ENCODE measurements at regions not wholly inside any gene's neighbourhood (a gene's known extent, or its start where the extent isn't known, plus 50 kb on each side); places are given as distances from the start of the nearest gene placed in this dataset.
"Not testable (repeated sequence)": the region's sequence is repeated elsewhere in the genome, so short reads cannot be mapped to it uniquely, and the experiment has no call there.

DNA sequence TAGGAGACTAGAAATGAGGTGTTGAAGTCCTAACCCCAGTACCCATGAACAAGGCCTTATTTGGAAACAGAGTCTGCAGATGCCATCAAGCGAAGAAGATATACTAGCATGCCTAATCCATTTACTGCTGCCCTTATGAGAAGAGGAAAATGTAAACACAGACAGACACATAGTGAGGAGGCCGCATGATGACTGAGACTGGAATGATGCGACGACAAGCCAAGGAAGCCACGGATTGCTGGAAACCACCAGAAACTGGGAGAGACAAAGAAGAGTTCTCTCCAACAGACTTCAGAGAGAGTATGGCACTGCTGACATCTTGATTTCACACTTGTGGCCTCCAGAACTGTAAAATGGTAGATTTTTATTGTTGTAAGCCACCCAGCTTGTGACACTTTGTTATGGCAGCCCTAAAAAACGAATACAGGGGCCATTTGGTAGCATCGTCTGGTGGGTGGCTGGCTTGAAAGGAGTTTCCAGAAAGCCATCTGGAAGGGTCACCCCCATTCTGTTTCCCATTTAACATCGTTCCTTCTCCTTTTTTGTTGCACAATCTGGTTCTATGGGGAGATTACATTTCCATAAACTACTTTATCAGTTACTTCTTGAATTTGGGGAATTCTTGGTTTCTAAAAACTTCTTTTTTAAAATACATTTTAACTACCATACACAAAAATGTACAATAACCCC is 193.1 kb downstream of the HSD17B3 start:
- no peaks in the 10 kb centered on the region for H3K36me3 ChIP-seq (ENCODE audit: control insufficient read depth in 2 of 2, insufficient read depth in 2 of 2, low read length in 1 of 2)
- H3K4me3 ChIP-seq (ENCODE audit: low read depth in 1 of 2, low read length in 2 of 2) = no peak overlapping the region
- WGBS, 2 donors = 88 to 91% methylated on average over 8 of the region's 8 CpGs
- no peaks in the 10 kb centered on the region for H3K27me3 ChIP-seq (ENCODE audit: control insufficient read depth in 1 of 2, insufficient read depth in 2 of 2, low read length in 2 of 2)
- no peak overlapping the region for H3K27ac ChIP-seq (ENCODE audit: low read depth in 2 of 2, low read length in 1 of 2)
- H3K4me1 ChIP-seq (ENCODE audit: control insufficient read depth in 2 of 2, insufficient read depth in 2 of 2, low read length in 1 of 2) = no peaks in the 10 kb centered on the region
- H3K9me3 ChIP-seq (ENCODE audit: control insufficient read depth in 2 of 2, insufficient read depth in 1 of 2, low read depth in 1 of 2, low read length in 1 of 2) = no peaks in the 10 kb centered on the region

- H3K36me3 ChIP-seq (ENCODE audit: control insufficient read depth in 2 of 2, insufficient read depth in 2 of 2, low read length in 1 of 2) = no peaks in the 10 kb centered on the region
- H3K27ac ChIP-seq (ENCODE audit: low read depth in 2 of 2, low read length in 1 of 2) = no peak overlapping the region
- no peaks in the 10 kb centered on the region for H3K4me1 ChIP-seq (ENCODE audit: control insufficient read depth in 2 of 2, insufficient read depth in 2 of 2, low read length in 1 of 2)
- H3K27me3 ChIP-seq (ENCODE audit: control insufficient read depth in 1 of 2, insufficient read depth in 2 of 2, low read length in 2 of 2) = no peaks in the 10 kb centered on the region
- no peaks in the 10 kb centered on the region for H3K9me3 ChIP-seq (ENCODE audit: control insufficient read depth in 2 of 2, insufficient read depth in 1 of 2, low read depth in 1 of 2, low read length in 1 of 2)
- no peak overlapping the region for H3K4me3 ChIP-seq (ENCODE audit: low read depth in 1 of 2, low read length in 2 of 2)
- WGBS, 2 donors = 67 to 77% methylated on average over 2 of the region's 2 CpGs
Measured at GRCh38 chr9:96107436-96107835, 194.5 kb downstream of the HSD17B3 start.

GRCh38 chr9:96100385-96101300 is 201.3 kb downstream of the HSD17B3 start:
- 57 to 65% methylated on average over 12 of the region's 12 CpGs for WGBS, 2 donors
- no peaks in the 10 kb centered on the region for H3K36me3 ChIP-seq (ENCODE audit: control insufficient read depth in 2 of 2, insufficient read depth in 2 of 2, low read length in 1 of 2)
- H3K27me3 ChIP-seq (ENCODE audit: control insufficient read depth in 1 of 2, insufficient read depth in 2 of 2, low read length in 2 of 2) = peaks cover 0 to 4% of the 10 kb centered on the region in 2 donors
- H3K27ac ChIP-seq (ENCODE audit: low read depth in 2 of 2, low read length in 1 of 2) = no peak overlapping the region
- no peak overlapping the region for H3K4me3 ChIP-seq (ENCODE audit: low read depth in 1 of 2, low read length in 2 of 2)
- no peaks in the 10 kb centered on the region for H3K9me3 ChIP-seq (ENCODE audit: control insufficient read depth in 2 of 2, insufficient read depth in 1 of 2, low read depth in 1 of 2, low read length in 1 of 2)
- no peaks in the 10 kb centered on the region for H3K4me1 ChIP-seq (ENCODE audit: control insufficient read depth in 2 of 2, insufficient read depth in 2 of 2, low read length in 1 of 2)

DNA sequence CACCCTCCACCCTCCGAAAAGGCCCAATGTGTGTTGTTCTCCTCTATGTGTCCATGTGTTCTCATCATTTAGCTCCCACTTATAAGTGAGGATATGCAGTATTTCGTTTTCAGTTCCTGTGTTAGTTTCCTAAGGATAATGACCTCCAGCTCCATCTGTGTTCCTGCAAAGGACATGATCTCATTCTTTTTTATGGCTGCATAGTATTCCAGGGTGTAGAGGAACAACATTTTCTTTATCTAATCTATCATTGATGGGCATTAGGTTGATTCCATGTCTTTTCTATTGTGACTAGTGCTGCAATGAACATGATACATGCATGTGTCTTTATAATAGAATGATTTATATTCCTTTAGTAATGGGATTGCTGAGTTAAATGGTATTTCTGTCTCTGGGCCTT is 211.3 kb downstream of the HSD17B3 start:
- H3K27me3 ChIP-seq (ENCODE audit: control insufficient read depth in 1 of 2, insufficient read depth in 2 of 2, low read length in 2 of 2); H3K4me3 ChIP-seq (ENCODE audit: low read depth in 1 of 2, low read length in 2 of 2); H3K36me3 ChIP-seq (ENCODE audit: control insufficient read depth in 2 of 2, insufficient read depth in 2 of 2, low read length in 1 of 2); H3K4me1 ChIP-seq (ENCODE audit: control insufficient read depth in 2 of 2, insufficient read depth in 2 of 2, low read length in 1 of 2); H3K9me3 ChIP-seq (ENCODE audit: control insufficient read depth in 2 of 2, insufficient read depth in 1 of 2, low read depth in 1 of 2, low read length in 1 of 2); H3K27ac ChIP-seq (ENCODE audit: low read depth in 2 of 2, low read length in 1 of 2): not testable (repeated sequence)
- 81 to 84% methylated on average over 2 of the region's 2 CpGs for WGBS, 2 donors

DNA sequence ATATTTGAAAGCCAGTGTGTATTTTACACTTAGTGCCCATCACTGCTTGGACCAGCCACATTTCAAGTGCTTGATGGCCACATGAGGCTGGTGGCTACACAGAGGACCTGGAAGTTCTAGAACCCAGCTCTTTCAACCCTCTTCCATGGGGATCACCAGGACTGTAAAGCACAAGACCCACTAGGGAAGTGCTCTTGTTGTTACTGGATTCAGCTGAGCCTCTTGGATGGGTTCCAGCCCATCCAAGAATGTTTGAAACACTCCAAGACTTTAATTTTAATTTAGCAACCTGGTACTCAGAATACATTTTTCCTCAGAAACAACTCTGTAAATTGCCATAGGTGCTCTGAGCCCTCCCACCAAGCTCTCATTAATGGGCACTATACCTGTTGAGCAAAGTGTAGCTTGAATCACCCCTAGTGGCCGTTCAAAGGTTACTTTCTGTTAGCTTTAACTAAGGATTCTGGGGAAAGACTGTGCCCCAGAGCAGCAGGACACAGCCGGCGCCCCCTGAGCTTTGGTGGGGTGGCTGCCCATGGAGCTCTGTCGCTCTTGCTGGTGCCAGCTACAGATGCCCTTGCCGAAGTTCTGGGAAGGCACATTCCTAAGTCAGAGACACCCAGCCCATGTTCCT is 212.4 kb downstream of the HSD17B3 start:
- Histone ChIP-seq H3K36me3 (ENCODE audit: control insufficient read depth in 2 of 2, insufficient read depth in 2 of 2, low read length in 1 of 2) (no peaks in the 10 kb centered on the region), H3K4me3 (ENCODE audit: low read depth in 1 of 2, low read length in 2 of 2) (no peak overlapping the region)
- whole genome bisulfite sequencing, 2 donors = 75 to 87% methylated on average over 5 of the region's 5 CpGs

DNA sequence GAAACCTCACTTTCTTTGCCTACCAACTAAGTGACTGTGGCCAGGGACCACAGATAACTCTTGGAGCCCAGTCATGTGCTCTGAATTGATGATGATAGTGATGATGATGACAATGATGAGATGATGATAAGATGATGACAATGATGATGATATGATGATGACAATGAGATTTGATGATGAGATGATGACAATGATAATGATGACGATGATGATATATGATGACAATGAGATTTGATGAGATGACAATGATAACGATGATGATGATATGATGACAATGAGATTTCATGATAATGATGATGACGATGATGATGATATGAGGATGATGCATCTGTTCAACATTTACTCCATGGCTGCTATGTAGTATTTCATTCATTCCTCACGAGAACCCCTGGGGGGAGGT is 213.0 kb downstream of the ERCC6L2 start:
- WGBS, 2 donors = 87 to 91% methylated on average over 4 of the region's 4 CpGs
- H3K36me3 ChIP-seq (ENCODE audit: control insufficient read depth in 2 of 2, insufficient read depth in 2 of 2, low read length in 1 of 2) = no peaks in the 10 kb centered on the region

More for the DNA sequence above, 212.4 kb downstream of the HSD17B3 start:
- Histone ChIP-seq H3K27me3 (ENCODE audit: control insufficient read depth in 1 of 2, insufficient read depth in 2 of 2, low read length in 2 of 2) (no peaks in the 10 kb centered on the region), H3K27ac (ENCODE audit: low read depth in 2 of 2, low read length in 1 of 2) (no peak overlapping the region), H3K9me3 (ENCODE audit: control insufficient read depth in 2 of 2, insufficient read depth in 1 of 2, low read depth in 1 of 2, low read length in 1 of 2) (no peaks in the 10 kb centered on the region), H3K4me1 (ENCODE audit: control insufficient read depth in 2 of 2, insufficient read depth in 2 of 2, low read length in 1 of 2) (no peaks in the 10 kb centered on the region)

DNA sequence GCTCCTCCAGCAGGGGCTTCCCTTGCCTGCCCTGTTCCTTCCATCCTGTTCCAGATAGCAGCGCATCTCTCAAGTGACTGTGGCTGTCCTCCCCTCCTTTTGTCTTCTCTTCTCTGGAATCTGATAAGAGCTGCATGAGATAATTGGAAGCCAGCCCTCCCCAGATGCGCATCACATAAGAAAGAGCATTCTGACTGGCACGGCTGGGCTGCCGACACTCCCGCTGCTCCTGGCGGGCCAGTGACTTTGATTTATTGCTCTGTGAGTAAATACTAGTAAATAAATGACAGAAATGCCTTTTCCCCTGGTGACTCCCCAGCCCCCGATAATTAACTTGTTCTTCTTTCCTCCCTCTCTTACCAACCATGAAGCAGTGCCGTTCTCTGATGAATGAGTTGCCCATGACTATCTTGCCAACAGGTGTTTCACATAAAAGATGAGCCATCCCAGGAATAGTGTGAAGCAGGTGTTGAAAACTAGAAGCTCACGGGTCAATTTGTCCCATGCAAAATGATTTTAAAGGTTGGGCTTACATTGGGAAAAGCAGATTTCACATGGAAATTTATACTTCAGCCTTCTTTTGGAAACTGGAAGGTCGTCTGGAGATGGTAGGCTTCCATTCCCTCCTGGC is 212.3 kb downstream of the ERCC6L2 start:
- H3K27ac ChIP-seq (ENCODE audit: low read depth in 2 of 2, low read length in 1 of 2) = no peak overlapping the region
- no peaks in the 10 kb centered on the region for H3K36me3 ChIP-seq (ENCODE audit: control insufficient read depth in 2 of 2, insufficient read depth in 2 of 2, low read length in 1 of 2)

More for the DNA sequence above, 213.0 kb downstream of the ERCC6L2 start:
- Histone ChIP-seq H3K4me3 (ENCODE audit: low read depth in 1 of 2, low read length in 2 of 2) (no peak overlapping the region), H3K9me3 (ENCODE audit: control insufficient read depth in 2 of 2, insufficient read depth in 1 of 2, low read depth in 1 of 2, low read length in 1 of 2) (no peaks in the 10 kb centered on the region), H3K27me3 (ENCODE audit: control insufficient read depth in 1 of 2, insufficient read depth in 2 of 2, low read length in 2 of 2) (no peaks in the 10 kb centered on the region), H3K4me1 (ENCODE audit: control insufficient read depth in 2 of 2, insufficient read depth in 2 of 2, low read length in 1 of 2) (no peaks in the 10 kb centered on the region), H3K27ac (ENCODE audit: low read depth in 2 of 2, low read length in 1 of 2) (no peak overlapping the region)

DNA sequence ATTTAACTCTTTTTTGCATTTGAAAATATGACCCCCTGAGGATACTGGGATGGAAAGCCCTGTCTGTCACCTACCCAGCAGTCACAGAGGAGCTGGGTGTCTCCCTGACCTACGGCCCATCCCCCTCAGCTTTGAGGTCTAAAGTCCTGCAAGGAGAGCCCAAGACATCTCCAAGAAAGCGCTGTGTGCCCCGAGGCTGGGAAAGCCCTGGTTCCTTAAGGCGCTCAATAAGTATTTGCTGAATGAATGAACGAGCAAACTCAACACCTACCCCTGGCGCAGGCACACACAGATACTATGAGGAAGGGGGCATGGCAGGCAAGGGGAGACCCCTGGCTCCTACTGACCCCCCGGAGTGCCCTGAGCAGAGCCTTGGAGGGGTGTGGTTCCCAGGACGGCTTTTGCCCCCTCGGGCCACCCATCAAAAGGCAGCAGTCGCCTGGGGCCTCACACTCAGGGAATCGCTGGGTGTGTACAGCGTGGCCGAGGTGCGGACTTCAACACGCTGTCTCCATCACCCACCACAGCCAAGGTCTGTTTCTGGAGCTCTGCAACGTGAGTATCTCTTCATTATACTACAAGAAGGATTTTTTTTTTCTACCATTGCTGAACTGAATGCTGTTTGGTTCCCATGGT is 211.6 kb downstream of the ERCC6L2 start:
- Histone ChIP-seq H3K27me3 (ENCODE audit: control insufficient read depth in 1 of 2, insufficient read depth in 2 of 2, low read length in 2 of 2) (no peaks in the 10 kb centered on the region), H3K4me1 (ENCODE audit: control insufficient read depth in 2 of 2, insufficient read depth in 2 of 2, low read length in 1 of 2) (no peaks in the 10 kb centered on the region), H3K36me3 (ENCODE audit: control insufficient read depth in 2 of 2, insufficient read depth in 2 of 2, low read length in 1 of 2) (no peaks in the 10 kb centered on the region), H3K4me3 (ENCODE audit: low read depth in 1 of 2, low read length in 2 of 2) (no peak overlapping the region), H3K9me3 (ENCODE audit: control insufficient read depth in 2 of 2, insufficient read depth in 1 of 2, low read depth in 1 of 2, low read length in 1 of 2) (no peaks in the 10 kb centered on the region), H3K27ac (ENCODE audit: low read depth in 2 of 2, low read length in 1 of 2) (no peak overlapping the region)
- WGBS, 2 donors = 61 to 70% methylated on average over 16 of the region's 16 CpGs

More for the DNA sequence above, 212.3 kb downstream of the ERCC6L2 start:
- Histone ChIP-seq H3K4me1 (ENCODE audit: control insufficient read depth in 2 of 2, insufficient read depth in 2 of 2, low read length in 1 of 2) (no peaks in the 10 kb centered on the region), H3K4me3 (ENCODE audit: low read depth in 1 of 2, low read length in 2 of 2) (no peak overlapping the region), H3K9me3 (ENCODE audit: control insufficient read depth in 2 of 2, insufficient read depth in 1 of 2, low read depth in 1 of 2, low read length in 1 of 2) (no peaks in the 10 kb centered on the region), H3K27me3 (ENCODE audit: control insufficient read depth in 1 of 2, insufficient read depth in 2 of 2, low read length in 2 of 2) (no peaks in the 10 kb centered on the region)
- WGBS, 2 donors = 51 to 62% methylated on average over 10 of the region's 10 CpGs

All from esophagus (tissue), 2 donors.